Activated CD4-positive, alpha-beta T cell treated with anti-CD3 and anti-CD28 coated beads, Interleukin-2, Interleukin-6, amounts not matched to agents 100 ng/mL and 50 ng/mL, durations not matched to agents 16 hours and 8 hours (primary cell): ENCODE measurements at regions not wholly inside any gene's neighbourhood (a gene's known extent, or its start where the extent isn't known, plus 50 kb on each side); places are given as distances from the start of the nearest gene placed in this dataset.

ENCODE experiments used
- DNase-seq: peaks from one replicate; pipeline ENCODE4 v3.0.0-alpha.2; 2020

DNA sequence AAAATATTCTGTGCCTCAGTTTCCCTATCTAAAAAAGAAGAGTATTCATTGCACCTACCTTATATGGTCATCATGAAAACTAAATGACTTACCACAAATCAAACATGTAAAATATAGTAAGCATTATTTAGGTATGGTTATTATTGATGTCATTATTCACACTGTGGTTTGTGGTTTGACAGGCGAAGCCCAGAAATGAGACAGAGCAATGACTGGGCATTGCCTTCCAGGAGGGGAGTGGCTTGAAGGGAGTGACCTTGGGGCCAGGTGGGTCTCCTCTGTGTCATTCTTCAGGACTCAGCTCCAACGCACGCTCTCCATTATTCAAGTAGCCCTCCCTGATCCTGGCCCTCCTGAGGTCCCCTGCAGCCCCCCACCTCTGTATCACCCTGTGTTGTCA, 133.7 kb downstream of the DMRTA2 start:
- peak; percentile 28 for DNase-seq

DNA sequence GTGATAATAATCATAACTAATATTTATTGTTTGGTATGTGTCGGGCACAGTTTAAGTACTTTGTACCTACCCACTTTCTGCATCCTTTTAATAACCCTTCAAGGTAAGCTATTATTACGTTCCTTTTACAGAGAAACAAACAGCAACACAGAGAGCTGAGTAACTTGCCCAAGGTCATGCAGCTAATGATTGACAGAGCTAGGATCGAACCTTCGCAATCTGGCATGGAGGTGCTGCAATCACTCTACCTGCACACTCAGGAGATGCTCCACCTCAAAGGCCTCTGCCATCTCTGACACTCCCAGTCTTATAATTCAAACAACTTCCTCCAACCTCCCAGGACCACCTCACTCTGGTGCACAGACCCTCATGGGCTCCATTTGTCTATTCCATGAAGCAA, 137.2 kb downstream of the DMRTA2 start:
- no peak for DNase-seq

DNA sequence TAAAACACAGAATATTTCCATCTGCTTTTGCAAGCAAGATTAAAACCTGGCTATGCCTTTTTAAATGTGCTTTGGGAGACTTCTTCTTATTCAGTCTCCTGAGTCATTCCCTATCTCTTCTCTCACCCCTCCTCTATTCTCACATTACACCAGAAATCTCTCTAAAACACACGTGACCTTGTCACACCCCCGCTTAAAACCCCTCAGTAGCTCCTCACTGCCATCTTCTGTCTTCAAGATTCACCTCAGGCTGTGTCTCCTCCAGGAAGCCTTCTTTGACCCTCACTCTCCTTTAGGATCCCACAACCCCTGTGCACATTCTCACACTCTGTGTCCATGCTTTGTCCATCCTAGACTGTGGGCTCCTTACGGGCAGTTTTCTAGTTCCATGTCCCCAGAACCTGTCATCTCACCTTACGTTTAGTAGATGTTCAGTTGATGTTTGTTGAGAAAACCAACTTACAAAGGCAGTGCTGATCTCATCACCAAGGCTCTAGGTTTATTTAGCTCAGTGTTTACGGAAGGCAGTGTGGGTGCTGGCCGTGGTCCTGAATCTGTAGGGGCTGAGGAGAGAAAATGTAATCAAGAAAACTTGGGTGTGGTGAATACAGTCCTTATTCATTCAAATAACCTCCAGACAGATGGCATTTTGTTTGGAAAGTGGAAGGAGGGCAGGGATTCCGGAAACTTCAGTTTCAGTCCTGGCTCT, 143.5 kb downstream of the DMRTA2 start:
- DNase-seq = peak; percentile 4

DNA sequence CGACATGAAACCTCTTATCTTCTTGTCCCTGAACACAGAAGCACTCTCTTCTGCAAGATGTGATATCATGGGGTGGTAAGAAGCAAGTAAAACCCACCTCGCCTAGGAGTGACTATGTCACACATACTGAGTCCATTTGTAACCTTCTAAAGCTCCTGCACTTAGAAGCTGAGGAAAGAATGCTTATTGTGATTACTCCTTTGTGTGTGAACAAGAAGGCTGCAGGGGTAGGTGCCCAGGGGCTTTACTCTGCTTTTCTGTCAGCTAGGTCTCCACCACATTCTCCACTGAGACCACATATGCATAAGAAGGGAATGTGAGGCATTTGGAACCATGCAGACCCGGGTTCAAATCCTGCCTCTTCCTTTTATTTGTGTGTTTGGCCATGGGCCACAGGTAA, 144.3 kb downstream of the DMRTA2 start:
- no peak for DNase-seq

DNA sequence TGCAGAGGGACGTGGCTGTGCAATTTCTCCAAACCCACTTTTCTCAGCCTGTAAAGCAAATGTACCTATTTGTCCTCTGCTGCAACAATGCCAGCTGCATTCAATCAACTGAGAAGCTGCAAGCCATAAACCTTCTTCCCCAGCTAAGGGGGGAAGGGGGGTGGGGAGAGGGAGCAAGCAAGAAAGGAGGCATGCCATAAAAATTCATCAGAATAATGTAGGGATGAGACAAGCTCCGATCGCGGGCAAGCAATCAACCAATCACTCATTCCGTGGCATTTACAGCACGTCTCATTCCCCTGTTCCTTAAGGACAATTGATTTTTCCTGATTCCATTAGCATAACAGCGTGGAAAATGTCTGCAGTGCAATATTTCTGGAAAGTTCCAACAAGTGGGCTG, 144.8 kb downstream of the DMRTA2 start:
- DNase-seq = no peak

DNA sequence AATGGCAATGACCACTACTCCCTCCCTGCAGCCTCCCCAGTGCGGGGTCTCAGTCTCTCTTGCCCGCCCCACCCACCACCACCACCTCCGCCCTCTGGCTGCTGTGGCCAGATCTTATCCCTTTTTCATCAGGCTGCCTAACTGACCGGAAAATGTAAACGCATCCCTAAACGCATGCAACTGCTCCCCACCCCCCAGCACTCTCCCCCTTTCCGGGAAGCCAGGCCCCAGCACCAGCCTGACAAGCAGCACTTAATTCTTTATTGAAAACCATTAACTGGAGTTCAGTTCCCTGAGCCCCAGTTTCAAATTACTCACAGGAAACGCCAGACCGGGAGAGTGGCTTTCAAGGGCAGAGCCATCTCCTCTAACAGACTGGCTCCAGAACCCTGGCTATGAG, 147.7 kb downstream of the DMRTA2 start:
- DNase-seq = no peak

DNA sequence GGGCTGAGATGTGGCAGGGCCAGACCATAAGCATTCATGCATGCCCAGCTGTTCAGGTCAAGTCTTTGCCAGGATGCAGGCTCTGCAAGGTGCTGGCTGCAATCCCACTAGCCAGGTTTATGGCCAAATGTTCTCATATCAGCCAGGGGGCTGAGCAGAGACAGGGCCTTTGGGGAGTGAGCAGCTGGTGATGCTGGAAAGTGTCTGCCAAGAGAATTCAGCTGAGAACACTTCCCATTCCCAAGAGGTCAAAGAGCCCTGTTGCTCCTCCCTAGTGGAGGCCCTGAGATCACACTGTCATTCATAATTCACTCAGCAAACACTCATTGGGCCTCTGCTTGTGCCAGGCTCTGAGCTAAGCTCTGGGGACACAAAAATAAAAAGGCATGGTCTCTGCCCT, 150.3 kb downstream of the DMRTA2 start:
- no peak for DNase-seq

DNA sequence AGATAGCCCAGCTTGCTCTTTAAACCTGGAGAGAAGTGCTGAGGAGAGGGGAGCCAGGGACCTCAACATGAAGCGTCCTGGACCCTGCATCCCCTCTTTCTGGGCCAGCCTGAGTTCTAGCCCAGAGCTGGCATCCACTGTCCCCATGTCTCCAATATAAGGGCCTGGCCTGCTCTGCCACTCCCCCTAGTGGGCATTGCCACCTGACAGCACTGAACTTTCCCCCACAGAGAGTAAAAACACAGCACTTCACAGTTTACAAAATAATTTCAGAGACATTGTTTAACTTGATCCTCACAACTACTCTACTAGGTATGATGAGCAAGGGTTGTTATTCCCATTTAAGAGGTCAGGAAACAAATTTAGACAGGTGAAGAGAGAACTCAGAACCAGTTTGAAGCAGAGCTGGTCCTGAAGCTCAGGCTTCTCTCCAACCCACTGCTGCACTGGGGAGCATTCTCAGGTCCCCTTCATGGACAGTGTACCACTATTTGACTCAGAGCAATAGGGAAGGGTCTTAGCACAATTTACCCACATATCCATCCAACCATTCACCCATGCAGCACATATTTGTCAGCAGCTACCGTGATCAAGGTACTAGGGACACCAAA, 151.2 kb downstream of the DMRTA2 start:
- peak; percentile 43 for DNase-seq

DNA sequence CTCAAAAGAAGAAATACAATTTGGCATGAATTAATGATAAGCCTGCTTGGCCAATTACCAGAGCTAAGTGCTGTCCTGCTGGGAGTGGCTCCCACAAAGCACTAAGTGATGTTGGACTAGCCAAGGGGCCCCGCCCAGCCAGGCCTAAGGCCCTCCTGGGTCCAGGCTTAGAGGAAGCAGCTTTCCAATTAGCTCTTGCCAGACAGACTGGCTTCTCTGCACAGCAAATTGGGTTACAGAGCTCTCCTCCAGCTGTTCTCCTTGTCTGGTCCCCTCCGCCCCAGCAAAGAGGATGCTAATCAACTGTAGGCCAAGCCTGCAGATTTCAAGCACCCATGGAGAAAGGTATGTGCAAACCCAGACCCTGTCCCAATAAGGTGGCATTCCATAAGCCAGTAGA, 151.9 kb downstream of the DMRTA2 start:
- DNase-seq = no peak

DNA sequence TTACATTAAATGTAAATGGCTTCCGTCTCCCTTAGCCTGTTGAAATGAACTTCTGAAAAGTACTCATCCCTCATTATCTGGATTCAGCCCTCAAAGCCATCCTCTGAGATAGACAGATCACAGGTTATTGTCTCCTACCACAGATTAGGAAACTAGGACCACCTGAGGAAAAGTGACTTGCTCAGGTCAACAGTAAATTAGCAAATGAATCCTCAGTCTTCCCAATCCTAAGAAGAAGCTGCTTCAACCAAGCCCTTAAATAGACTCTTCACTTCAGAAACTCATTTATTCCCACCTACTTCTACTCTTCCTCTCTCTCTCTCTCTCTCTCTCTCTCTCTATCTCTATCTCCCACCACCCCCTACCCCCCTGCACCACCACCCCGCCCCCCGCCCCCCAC, 152.3 kb downstream of the DMRTA2 start:
- DNase-seq = no peak

DNA sequence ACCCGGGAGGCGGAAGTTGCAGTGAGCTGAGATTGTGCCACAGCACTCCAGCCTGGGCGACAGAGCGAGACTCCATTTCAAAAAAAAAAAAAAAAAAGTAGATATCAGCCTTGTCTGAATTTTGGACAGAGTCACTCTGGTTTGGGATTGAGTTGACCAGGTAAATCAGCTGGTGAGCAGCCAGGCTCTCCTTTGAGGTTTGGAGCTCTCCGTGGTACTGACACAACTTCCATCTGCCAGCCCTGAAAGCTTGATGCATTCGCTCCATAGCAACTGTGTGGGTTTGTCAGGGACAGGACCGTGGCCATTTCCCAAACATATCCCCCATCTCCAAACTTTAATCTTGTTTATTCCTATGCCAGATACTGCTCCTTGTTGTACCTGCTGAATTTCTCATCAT, 155.2 kb downstream of the DMRTA2 start:
- DNase-seq = peak; percentile 13

DNA sequence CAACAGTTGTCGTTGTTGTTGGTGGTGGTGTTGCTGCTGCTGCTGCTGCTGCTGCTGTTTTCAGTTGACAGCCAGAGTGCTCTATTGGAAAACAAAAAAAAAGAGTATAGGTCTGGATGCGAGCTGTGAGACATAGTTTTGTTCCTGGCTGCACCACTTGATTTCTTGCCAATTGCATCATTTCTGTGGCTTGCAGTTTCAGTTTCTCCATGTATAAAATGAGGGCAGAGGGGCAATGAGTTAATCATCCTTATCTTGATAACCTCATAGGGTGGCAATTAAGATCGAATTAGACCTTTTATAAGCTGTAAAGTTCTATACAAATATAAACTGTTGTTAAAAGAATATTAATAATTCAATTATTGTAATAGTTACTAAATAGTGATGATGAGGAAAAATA, 156.7 kb downstream of the DMRTA2 start:
- peak; percentile 10 for DNase-seq

DNA sequence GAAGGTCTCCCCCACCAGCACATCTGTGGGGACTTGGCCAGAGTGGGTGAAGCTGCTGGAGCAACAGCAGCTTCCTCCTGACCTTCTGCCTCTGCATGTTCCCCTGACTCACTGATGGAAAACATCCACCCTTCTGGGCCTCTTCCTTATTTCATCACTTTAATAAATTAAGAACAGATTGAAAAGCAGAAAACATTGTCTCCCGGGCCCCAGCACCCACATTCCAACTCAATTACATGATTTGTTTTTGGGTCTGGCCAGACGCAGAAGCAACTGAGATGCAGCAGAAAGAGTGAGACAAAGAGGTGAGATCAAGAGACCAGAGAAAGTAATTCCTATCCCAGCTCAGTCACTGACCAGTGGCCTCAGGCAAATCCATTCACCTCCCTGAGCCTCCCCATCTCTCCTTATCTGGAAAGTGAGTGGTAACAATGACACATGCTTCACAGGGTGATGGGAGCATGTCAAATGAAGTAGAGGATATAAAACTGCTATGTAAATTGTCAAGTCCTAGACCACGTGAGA, 157.1 kb downstream of the ELAVL4 start:
- DNase-seq = no peak

DNA sequence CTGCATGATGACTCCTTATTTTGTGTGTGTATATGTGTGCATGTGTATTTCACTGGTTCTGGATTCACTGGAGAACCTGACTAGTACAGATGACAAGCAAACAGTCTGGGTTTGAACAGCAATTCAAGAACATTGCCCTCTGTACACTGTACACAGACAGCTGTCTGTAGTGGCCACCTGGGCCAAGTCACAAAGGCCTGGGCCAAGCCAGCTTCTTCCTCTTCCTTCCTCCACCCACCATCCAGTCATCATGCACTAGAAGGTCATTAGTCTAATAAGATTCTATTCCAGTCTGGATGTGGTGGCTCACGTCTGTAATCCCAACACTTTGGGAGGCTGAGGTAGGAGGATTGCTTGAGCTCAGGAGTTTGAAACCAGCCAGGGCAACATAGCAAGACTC, 155.9 kb downstream of the ELAVL4 start:
- DNase-seq = no peak

DNA sequence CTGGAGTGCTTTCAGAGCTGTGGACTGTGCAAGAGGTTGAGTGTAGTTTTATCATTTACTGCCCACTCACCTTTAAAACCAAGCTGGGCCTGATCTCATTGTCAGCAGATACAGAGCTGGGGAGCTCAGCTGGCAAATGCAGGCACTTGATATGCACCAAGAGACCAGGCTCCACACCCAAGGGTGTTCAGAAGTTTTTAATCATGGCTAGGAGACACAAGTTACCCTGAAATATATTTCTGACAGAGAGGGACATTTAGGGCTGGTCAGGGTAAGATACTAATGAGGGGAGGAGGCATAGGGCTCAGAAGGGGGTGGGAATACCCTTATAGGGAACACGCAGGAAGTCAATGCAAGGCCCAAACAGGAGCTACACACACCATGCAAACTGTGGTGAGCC, 153.7 kb downstream of the ELAVL4 start:
- DNase-seq = no peak

DNA sequence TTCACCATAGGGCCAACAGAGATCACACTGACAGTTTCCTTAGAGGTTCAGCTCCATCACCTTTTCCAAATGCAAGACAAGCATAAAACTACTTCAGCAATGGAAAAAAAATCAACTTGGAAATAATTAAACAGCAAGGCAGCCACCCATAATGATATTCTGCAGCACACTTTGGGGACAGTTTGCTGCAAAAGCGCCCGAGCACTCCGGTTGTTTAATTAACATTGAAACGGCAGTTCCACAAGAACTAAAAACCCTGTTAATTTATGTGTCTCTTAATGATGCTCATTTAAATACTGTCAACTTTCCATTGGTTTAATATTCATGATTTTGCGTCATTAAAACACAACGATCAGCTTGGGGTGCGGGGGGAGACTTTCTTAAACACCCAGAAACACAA, 153.2 kb downstream of the ELAVL4 start:
- no peak for DNase-seq

DNA sequence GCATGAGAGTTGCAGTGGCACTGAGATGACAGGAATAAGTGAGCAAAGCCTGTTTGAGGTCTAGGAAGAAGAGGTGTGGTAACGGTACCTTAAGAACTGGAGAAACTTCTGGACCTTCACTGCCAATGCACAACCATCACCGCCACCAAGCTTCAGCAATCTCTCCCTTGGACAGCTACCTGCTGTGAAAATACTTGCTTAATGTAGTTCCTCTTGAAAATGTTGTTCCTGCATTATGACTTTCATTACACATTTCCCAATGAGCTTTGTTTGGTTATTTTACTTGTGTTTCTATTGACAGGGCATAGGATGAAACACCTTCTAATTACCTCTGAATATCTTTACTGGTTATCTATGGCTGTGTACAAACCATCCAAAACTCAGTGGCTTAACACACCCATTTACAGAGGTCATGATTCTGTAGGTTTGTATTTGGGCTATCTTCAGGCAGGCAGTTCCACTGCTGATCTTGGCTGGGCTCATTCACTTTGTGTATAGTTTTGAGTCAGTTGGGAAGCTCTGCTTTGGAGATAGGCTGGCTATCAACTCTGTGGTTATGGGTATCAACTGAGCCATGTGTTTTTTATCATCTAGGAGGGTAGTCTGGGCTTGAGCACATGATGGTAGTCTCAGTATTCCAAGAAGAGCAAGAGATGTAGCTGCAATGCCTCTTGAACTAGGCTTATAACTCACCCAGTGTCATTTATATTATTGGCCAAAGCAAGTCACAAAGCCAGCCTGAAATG, 149.4 kb downstream of the ELAVL4 start:
- DNase-seq = no peak

DNA sequence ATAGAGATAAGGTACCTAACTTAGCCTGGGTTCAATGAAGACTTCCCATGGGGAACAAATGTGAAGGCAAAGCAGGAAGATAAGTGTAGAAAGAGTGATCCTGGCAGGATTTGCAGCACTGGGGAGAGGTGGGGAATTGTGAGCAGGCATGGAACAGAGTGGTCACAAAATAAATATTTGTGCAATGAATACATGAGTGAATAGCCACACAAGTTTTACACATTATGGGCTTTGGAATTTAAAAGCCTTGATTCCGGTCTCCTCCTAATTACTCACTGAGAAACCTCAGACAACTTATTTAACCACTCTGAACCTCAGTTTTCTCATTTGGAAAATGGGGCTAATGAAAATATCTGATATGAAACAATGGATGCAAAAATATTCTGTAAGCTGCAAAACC, 148.3 kb downstream of the ELAVL4 start:
- no peak for DNase-seq
